ENCODE measurements at regions not wholly inside any gene's neighbourhood (a gene's known extent, or its start where the extent isn't known, plus 50 kb on each side); places are given as distances from the start of the nearest gene placed in this dataset.

GRCh38 chr14:38900887-38901286 lies 202.1 kb downstream of the SEC23A start:
- DNase-seq = no peak

GRCh38 chr14:38887696-38888095 lies 215.3 kb downstream of the SEC23A start:
- no peak for DNase-seq

GRCh38 chr14:38884109-38884508 lies 218.9 kb downstream of the SEC23A start:
- DNase-seq = no peak

- no peak for DNase-seq
Observed at GRCh38 chr14:38883127-38883526, 219.9 kb downstream of the SEC23A start.

- no peak for DNase-seq
Observed at GRCh38 chr14:38882533-38882932, 220.5 kb downstream of the SEC23A start.

- DNase-seq = no peak
Observed at GRCh38 chr14:38880643-38881524, 222.2 kb downstream of the SEC23A start.

GRCh38 chr14:38877744-38878388 lies 225.2 kb downstream of the SEC23A start:
- DNase-seq = no peak

- no peak for DNase-seq
Observed at GRCh38 chr14:38874721-38875120, 228.3 kb downstream of the SEC23A start.

- no peak for DNase-seq
Observed at GRCh38 chr14:38873941-38874612, 229.0 kb downstream of the SEC23A start.

GRCh38 chr14:38870296-38870836 lies 232.7 kb downstream of the SEC23A start:
- no peak for DNase-seq

- no peak for DNase-seq
Observed at GRCh38 chr14:38868399-38869290, 234.4 kb downstream of the SEC23A start.

- DNase-seq = peak; percentile 42
Observed at GRCh38 chr14:38867561-38868150, 235.4 kb downstream of the SEC23A start.

- DNase-seq = no peak
Observed at GRCh38 chr14:38866461-38866860, 236.6 kb downstream of the SEC23A start.

- DNase-seq = no peak
Observed at GRCh38 chr14:38862366-38862765, 240.7 kb downstream of the SEC23A start.

- no peak for DNase-seq
Observed at GRCh38 chr14:38860530-38860929, 242.5 kb downstream of the SEC23A start.

- DNase-seq = no peak
Observed at GRCh38 chr14:38856798-38857197, 246.2 kb downstream of the SEC23A start.

GRCh38 chr14:38855513-38855912 lies 247.5 kb downstream of the SEC23A start:
- no peak for DNase-seq

GRCh38 chr14:38851111-38851510 lies 251.9 kb downstream of the SEC23A start:
- no peak for DNase-seq

GRCh38 chr14:38850664-38851063 lies 252.4 kb downstream of the SEC23A start:
- DNase-seq = no peak

GRCh38 chr14:38848243-38848935 lies 254.6 kb downstream of the SEC23A start:
- no peak for DNase-seq

GRCh38 chr14:38847161-38847560 lies 255.9 kb downstream of the SEC23A start:
- DNase-seq = no peak
